GM19455 (cell line): ENCODE measurements at regions not wholly inside any gene's neighbourhood (a gene's known extent, or its start where the extent isn't known, plus 50 kb on each side); places are given as distances from the start of the nearest gene placed in this dataset.
"Not testable (repeated sequence)": the region's sequence is repeated elsewhere in the genome, so short reads cannot be mapped to it uniquely, and the experiment has no call there.

Source experiments
- ATAC-seq: cut with Tn5 transposase; IDR thresholded peaks from one replicate; pipeline ENCODE4 v1.9.1; 2021; ENCODE audit not compliant: unreplicated experiment

DNA sequence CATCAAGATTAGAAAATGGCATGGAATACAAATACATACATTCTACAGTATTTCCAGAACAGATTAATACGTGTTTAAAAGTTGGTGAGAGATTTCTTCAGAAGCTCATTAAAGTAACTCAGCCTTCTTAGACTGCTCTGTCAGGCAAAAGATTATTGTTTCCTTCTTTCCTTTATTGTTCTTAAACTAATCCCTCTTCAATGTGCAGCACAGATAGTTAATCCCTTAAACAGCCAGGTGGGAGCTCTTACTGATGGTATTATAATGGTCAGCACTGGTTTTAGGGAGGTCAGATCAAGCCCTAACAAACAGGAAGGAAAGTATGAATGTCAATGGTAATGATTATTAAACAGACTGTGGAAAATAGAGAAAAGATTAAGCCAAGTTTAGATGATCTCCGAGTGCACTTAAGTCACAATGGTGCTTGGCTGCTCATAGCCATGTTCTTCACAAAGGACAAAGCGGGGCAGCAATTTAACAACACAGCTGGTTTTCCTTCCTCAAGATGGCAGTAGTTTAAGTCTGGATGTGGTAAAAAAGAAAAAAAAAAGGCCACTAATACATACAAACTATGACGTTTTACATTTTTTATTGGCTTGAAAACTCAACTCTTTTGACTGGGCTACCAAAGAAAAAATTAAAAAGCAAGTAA is 992.6 kb downstream of the PCDH9 start:
- no peak for ATAC-seq

- ATAC-seq, result no peak
Measured at GRCh38 chr13:66234159-66234558, 996.0 kb downstream of the PCDH9 start.

- not testable (repeated sequence) for ATAC-seq
Measured at GRCh38 chr13:66231958-66232357, 998.2 kb downstream of the PCDH9 start.

- no peak for ATAC-seq
Measured at GRCh38 chr13:66225072-66225471, 1005.1 kb downstream of the PCDH9 start.

GRCh38 chr13:66224663-66225062 is 1005.5 kb downstream of the PCDH9 start:
- ATAC-seq, result no peak

- ATAC-seq, result no peak
Measured at GRCh38 chr13:66222926-66223325, 1007.2 kb downstream of the PCDH9 start.

GRCh38 chr13:66222127-66222526 is 1008.0 kb downstream of the PCDH9 start:
- no peak for ATAC-seq

GRCh38 chr13:66219506-66219905 is 1010.6 kb downstream of the PCDH9 start:
- ATAC-seq, result no peak

DNA sequence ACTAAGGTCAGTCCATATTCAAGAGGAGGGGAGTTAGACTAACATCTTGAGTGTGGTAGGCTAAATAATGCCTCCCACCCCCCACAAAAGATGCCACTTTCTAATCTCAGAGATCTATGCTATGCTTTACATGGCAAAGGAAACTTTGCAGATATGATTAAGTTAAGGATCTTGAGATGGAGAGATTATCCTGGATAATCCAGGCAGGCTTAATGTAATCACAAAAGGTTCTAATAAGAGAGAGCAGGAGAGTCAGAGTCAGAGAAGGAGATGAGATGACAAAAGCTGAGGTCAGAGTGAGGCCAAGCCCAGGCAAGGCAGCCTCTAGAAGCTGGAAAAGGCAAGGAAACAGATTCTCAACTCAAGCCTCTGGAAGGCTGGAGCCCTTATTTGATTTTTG is 1011.6 kb downstream of the PCDH9 start:
- ATAC-seq, result no peak

DNA sequence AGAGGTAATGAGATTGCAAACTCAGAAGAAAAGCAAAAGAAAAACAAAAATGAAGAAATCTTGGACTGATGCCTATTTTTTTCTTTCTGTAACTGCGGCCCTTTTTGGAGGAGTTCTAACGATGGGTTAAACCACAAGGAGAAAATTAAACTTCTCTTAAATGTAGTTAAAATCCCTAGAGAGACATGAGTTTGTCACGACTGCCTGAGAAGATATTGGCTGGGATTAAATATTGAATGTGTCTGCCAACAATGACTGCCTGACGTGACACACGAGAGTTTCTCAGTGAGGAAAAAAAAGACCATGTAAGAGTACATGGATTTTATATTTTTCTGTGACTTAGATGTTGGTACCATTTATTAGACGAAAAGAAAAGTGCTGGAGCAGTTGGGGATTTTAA is 1013.4 kb downstream of the PCDH9 start:
- ATAC-seq, result no peak

GRCh38 chr13:66214467-66214866 is 1015.7 kb downstream of the PCDH9 start:
- ATAC-seq, result no peak

- no peak for ATAC-seq
Measured at GRCh38 chr13:66212511-66212910, 1017.6 kb downstream of the PCDH9 start.

- ATAC-seq, result no peak
Measured at GRCh38 chr13:66210677-66211076, 1019.5 kb downstream of the PCDH9 start.

GRCh38 chr13:66208589-66208988 is 1021.5 kb downstream of the PCDH9 start:
- ATAC-seq, result no peak

- no peak for ATAC-seq
Measured at GRCh38 chr13:66207610-66208009, 1022.5 kb downstream of the PCDH9 start.

- ATAC-seq, result no peak
Measured at GRCh38 chr13:66205807-66206206, 1024.3 kb downstream of the PCDH9 start.

- no peak for ATAC-seq
Measured at GRCh38 chr13:66200555-66200954, 1029.6 kb downstream of the PCDH9 start.

- no peak for ATAC-seq
Measured at GRCh38 chr13:66195238-66195637, 1034.9 kb downstream of the PCDH9 start.

DNA sequence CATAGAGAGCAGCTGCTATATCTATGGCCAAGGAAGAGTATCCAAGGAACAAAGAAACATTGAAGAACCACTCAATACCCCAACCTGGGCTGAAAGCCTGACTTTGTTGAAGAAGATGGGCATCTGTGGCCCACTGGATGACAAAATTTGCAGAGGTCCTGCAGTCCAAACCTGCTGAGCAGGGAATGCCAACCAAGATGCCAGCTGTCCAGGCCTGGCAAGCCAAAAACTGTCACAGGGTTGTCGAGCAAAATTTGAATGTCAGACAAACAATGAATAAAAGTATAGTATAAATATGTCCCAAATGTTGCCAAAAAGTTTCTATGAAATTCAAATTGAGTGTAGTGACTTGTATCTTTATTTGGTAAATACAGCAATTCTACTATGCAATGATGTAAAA is 1040.2 kb downstream of the PCDH9 start:
- no peak for ATAC-seq

- ATAC-seq, result no peak
Measured at GRCh38 chr13:66180836-66181235, 1049.3 kb downstream of the PCDH9 start.

GRCh38 chr13:66171920-66172319 is 1058.2 kb downstream of the PCDH9 start:
- ATAC-seq, result no peak

DNA sequence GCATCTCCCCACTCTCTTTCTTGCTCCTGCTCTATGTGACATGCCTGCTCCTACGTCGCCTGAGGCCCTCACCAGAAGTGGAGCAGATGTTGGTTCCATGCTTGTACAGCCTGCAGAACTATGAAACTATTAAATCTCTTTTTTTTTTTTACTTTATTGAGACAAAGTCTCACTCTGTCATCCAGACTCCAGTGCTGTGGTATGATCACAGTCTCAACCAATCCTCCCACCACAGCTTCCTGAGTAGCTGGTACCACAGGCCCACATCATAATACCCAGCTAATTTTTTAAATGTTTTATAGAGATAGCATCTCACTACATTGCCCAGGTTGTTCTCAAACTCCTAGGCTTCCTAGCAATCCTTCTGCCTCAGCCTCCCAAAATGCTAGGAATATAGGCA is 1067.7 kb downstream of the PCDH9 start:
- no peak for ATAC-seq

DNA sequence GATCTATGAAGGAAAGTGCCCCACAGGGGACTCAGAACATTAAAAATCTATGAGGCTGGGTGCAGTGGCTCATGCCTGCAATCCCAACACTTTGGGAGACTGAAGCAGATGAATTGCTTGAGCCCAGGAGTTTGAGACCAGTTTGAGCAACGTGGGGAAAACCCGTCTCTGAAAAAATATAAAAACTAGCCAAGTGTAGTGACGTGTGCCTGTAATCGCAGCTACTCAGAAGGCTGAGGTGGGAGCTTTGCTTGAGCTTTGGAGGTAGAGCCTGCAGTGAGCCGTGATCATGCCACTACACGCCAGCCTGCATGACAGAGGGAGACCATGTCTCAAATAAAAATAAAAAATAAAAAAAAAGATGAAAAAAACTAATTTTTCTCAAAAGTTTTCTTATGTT is 1070.6 kb downstream of the PCDH9 start:
- no peak for ATAC-seq
